ENCODE measurements at regions not wholly inside any gene's neighbourhood (a gene's known extent, or its start where the extent isn't known, plus 50 kb on each side); places are given as distances from the start of the nearest gene placed in this dataset.

- H3K4me1 ChIP-seq, result no peaks in the 10 kb centered on the region
- no peak for DNase-seq
- intact Hi-C loops (cut with DNase I), result no loop called here
- no peaks in the 10 kb centered on the region for H3K27me3 ChIP-seq
- WGBS, 2 donors, result 58 to 59% methylated on average over 6 of the region's 6 CpGs
- no peak overlapping the region for H3K27ac ChIP-seq
- H3K4me3 ChIP-seq, result no peak overlapping the region
- H3K9me3 ChIP-seq, result no peaks in the 10 kb centered on the region
- no peak for ATAC-seq
- H3K36me3 ChIP-seq (replicated peaks in 1 of 2; ENCODE audit: insufficient read depth in 1 of 2, low read depth in 2 of 2), result no peaks in the 10 kb centered on the region
- TF ChIP-seq POLR2A (IDR thresholded peaks at IDR 0.05), result no peak
- TF ChIP-seq CTCF (IDR thresholded peaks at IDR 0.05), result no peak
Observed at GRCh38 chr16:13553453-13553985, 366.4 kb upstream of the ERCC4 start.

- H3K4me3 ChIP-seq, result no peak overlapping the region
- TF ChIP-seq POLR2A (IDR thresholded peaks at IDR 0.05), result no peak
Observed at GRCh38 chr16:13554005-13554404, 365.9 kb upstream of the ERCC4 start.

DNA sequence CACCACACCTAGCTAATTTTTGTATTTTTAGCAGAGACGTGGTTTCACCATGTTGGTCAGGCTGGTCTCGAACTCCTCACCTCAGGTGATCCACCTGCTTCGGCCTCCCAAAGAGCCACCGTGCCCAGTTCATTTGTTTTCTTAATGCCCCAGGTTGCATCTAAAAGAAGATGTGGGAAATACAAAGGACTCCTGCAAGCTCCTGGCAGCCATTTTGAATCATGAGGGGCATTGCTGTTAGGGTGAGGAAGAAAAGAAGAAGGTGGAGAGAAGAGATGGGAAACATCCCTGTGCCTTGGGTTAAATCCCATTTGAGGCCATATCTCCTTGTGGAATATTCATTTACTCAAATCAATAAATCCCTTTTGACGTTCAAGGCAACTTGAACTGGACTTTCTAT is 365.3 kb upstream of the ERCC4 start:
- Histone ChIP-seq H3K27me3 (no peaks in the 10 kb centered on the region), H3K36me3 (replicated peaks in 1 of 2; ENCODE audit: insufficient read depth in 1 of 2, low read depth in 2 of 2) (no peaks in the 10 kb centered on the region), H3K4me3 (no peak overlapping the region), H3K4me1 (no peaks in the 10 kb centered on the region), H3K9me3 (no peaks in the 10 kb centered on the region), H3K27ac (no peak overlapping the region)
- 44 to 66% methylated on average over 5 of the region's 5 CpGs for WGBS, 2 donors
- intact Hi-C loops (cut with DNase I), result no loop called here
- DNase-seq (no peak), ATAC-seq (no peak)
- TF ChIP-seq POLR2A (IDR thresholded peaks at IDR 0.05) (no peak), CTCF (IDR thresholded peaks at IDR 0.05) (no peak)

More at GRCh38 chr16:13554005-13554404, 365.9 kb upstream of the ERCC4 start:
- intact Hi-C loops (cut with DNase I), result no loop called here
- H3K27ac ChIP-seq, result no peak overlapping the region
- H3K9me3 ChIP-seq, result no peaks in the 10 kb centered on the region
- H3K27me3 ChIP-seq, result no peaks in the 10 kb centered on the region
- no peak for ATAC-seq
- no peaks in the 10 kb centered on the region for H3K4me1 ChIP-seq
- H3K36me3 ChIP-seq (replicated peaks in 1 of 2; ENCODE audit: insufficient read depth in 1 of 2, low read depth in 2 of 2), result no peaks in the 10 kb centered on the region
- DNase-seq, result no peak

GRCh38 chr16:13557418-13557817 is 362.5 kb upstream of the ERCC4 start:
- WGBS, 2 donors, result 46 to 54% methylated on average over 8 of the region's 8 CpGs
- Histone ChIP-seq H3K36me3 (replicated peaks in 1 of 2; ENCODE audit: insufficient read depth in 1 of 2, low read depth in 2 of 2) (no peaks in the 10 kb centered on the region), H3K4me3 (no peak overlapping the region), H3K4me1 (no peaks in the 10 kb centered on the region), H3K27me3 (no peaks in the 10 kb centered on the region), H3K27ac (no peak overlapping the region), H3K9me3 (no peaks in the 10 kb centered on the region)
- ATAC-seq (no peak), DNase-seq (no peak)
- intact Hi-C loops (cut with DNase I), result no loop called here
- TF ChIP-seq POLR2A (IDR thresholded peaks at IDR 0.05) (no peak), CTCF (IDR thresholded peaks at IDR 0.05) (no peak)

DNA sequence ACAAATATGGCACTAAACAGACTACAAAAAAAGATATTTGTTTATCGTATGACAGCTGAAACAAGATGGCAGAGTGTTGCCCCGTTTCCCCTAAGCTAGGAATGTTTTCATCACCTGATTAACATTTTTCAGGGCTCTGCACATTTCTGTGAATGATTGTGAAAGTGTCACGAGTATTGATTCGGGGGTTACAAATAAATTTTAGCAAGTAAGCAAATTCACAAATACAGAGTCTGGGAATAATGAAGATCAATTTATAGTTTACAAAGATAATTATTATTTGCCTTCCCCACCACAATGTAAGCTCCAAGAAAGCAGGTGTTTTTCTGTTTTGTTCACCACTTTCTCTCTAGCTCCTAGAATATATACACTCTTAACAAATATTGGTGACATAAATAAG is 361.2 kb upstream of the ERCC4 start:
- TF ChIP-seq CTCF (IDR thresholded peaks at IDR 0.05), result no peak
- no peak for TF ChIP-seq POLR2A (IDR thresholded peaks at IDR 0.05)
- 42 to 47% methylated on average over 4 of the region's 4 CpGs for WGBS, 2 donors
- DNase-seq (no peak), ATAC-seq (no peak)
- intact Hi-C loops (cut with DNase I), result no loop called here
- Histone ChIP-seq H3K27ac (no peak overlapping the region), H3K27me3 (no peaks in the 10 kb centered on the region), H3K4me3 (no peak overlapping the region), H3K4me1 (no peaks in the 10 kb centered on the region), H3K9me3 (no peaks in the 10 kb centered on the region), H3K36me3 (replicated peaks in 1 of 2; ENCODE audit: insufficient read depth in 1 of 2, low read depth in 2 of 2) (no peaks in the 10 kb centered on the region)
